ENCODE measurements at regions not wholly inside any gene's neighbourhood (a gene's known extent, or its start where the extent isn't known, plus 50 kb on each side); places are given as distances from the start of the nearest gene placed in this dataset.

- TF ChIP-seq EZH2 (IDR thresholded peaks at IDR 0.05; ENCODE audit: insufficient read depth, low read length), result no peak
- no peak for TF ChIP-seq CTCF (IDR thresholded peaks at IDR 0.05; ENCODE audit: insufficient read depth, low read depth, low read length)
These were observed 156.1 kb downstream of the SALL1 start for GRCh38 chr16:50994995-50995394.
